ENCODE measurements at regions not wholly inside any gene's neighbourhood (a gene's known extent, or its start where the extent isn't known, plus 50 kb on each side); places are given as distances from the start of the nearest gene placed in this dataset.

DNA sequence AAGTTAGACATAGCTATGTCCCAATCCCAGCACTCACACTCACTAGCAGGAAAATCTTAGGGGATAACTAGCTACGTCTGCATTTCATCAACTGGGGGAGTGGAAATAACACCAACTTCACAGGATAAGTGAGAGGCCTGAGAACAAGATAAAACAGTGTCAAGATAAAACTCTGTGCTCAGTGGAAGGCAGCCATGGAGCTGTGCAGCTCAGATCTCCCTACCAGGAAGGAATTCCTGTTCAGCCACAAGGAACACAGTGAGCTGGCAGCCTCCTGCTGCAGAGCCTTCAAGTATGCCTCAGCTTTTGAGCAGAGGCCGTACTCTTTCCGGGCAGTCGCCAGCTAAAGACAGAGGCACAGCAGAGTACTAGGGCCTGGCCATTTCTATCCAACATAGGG lies 115.8 kb upstream of the TOPAZ1 start:
- TF ChIP-seq CTCF (IDR thresholded peaks at IDR 0.05; ENCODE audit: low read length) (no peak), EZH2 (IDR thresholded peaks at IDR 0.05; ENCODE audit: borderline replicate concordance, low read length) (no peak)
